ENCODE measurements at regions not wholly inside any gene's neighbourhood (a gene's known extent, or its start where the extent isn't known, plus 50 kb on each side); places are given as distances from the start of the nearest gene placed in this dataset.

- TF ChIP-seq, protein P1, sequence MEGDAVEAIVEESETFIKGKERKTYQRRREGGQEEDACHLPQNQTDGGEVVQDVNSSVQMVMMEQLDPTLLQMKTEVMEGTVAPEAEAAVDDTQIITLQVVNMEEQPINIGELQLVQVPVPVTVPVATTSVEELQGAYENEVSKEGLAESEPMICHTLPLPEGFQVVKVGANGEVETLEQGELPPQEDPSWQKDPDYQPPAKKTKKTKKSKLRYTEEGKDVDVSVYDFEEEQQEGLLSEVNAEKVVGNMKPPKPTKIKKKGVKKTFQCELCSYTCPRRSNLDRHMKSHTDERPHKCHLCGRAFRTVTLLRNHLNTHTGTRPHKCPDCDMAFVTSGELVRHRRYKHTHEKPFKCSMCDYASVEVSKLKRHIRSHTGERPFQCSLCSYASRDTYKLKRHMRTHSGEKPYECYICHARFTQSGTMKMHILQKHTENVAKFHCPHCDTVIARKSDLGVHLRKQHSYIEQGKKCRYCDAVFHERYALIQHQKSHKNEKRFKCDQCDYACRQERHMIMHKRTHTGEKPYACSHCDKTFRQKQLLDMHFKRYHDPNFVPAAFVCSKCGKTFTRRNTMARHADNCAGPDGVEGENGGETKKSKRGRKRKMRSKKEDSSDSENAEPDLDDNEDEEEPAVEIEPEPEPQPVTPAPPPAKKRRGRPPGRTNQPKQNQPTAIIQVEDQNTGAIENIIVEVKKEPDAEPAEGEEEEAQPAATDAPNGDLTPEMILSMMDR (IDR thresholded peaks at IDR 0.05), result no peak
- no peak for TF ChIP-seq POLR2A (IDR thresholded peaks at IDR 0.05)
Measured at GRCh38 chr4:159495515-159496236, 392.8 kb downstream of the RAPGEF2 start.

All from lower leg skin (tissue), 3 donors.